ENCODE measurements at regions not wholly inside any gene's neighbourhood (a gene's known extent, or its start where the extent isn't known, plus 50 kb on each side); places are given as distances from the start of the nearest gene placed in this dataset.

DNA sequence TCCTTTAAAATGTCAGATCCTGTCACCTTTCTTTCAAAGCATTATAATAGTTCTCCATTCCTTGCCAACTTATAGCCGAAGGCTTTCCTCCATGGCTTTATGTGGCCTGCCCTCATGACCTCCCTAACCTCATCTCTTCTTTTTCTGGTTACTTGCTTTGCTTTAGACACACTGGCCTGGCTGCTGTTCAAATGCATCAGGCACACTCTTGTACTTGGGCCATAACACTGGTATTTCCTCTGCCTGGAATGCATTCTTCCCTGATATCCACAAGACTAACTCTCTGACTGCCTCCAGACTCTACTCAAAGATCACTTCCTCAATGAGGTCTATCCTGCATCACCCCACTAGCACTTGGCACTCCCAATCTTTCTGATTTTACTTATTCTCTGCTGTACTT lies 710.3 kb downstream of the KCNA4 start:
- no peak for TF ChIP-seq POLR2A (IDR thresholded peaks at IDR 0.05)
- TF ChIP-seq, protein P1, sequence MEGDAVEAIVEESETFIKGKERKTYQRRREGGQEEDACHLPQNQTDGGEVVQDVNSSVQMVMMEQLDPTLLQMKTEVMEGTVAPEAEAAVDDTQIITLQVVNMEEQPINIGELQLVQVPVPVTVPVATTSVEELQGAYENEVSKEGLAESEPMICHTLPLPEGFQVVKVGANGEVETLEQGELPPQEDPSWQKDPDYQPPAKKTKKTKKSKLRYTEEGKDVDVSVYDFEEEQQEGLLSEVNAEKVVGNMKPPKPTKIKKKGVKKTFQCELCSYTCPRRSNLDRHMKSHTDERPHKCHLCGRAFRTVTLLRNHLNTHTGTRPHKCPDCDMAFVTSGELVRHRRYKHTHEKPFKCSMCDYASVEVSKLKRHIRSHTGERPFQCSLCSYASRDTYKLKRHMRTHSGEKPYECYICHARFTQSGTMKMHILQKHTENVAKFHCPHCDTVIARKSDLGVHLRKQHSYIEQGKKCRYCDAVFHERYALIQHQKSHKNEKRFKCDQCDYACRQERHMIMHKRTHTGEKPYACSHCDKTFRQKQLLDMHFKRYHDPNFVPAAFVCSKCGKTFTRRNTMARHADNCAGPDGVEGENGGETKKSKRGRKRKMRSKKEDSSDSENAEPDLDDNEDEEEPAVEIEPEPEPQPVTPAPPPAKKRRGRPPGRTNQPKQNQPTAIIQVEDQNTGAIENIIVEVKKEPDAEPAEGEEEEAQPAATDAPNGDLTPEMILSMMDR (IDR thresholded peaks at IDR 0.05 in 4 of 5, conservative IDR thresholded peaks at IDR 0.05 in 1 of 5) = no peak
